Adipocyte (in vitro differentiated cells): ENCODE measurements at regions not wholly inside any gene's neighbourhood (a gene's known extent, or its start where the extent isn't known, plus 50 kb on each side); places are given as distances from the start of the nearest gene placed in this dataset.
A peak's percentile ranks its signal among the peaks of the same experiment; 100 is the strongest.

Experiments
- DNase-seq: peaks from one replicate; pipeline ENCODE4 v3.0.0-alpha.2; 2015; ENCODE audit warnings: low read depth
- H3K27me3 ChIP-seq: replicated peaks from 2 replicates; pipeline ENCODE4 v1.7.0; 2013; ENCODE audit warnings: mild to moderate bottlenecking, low read length, moderate library complexity; ENCODE audit not compliant: control insufficient read depth, insufficient read depth
- H3K36me3 ChIP-seq: 2 replicates; pipeline ENCODE4 v1.7.0; 2013; ENCODE audit warnings: low read length, mild to moderate bottlenecking, moderate library complexity; ENCODE audit not compliant: control insufficient read depth, insufficient read depth, severe bottlenecking
- H3K4me1 ChIP-seq: 2 replicates; pipeline ENCODE4 v1.7.0; 2013; ENCODE audit warnings: mild to moderate bottlenecking, low read length, moderate library complexity; ENCODE audit not compliant: control insufficient read depth, insufficient read depth
- H3K4me3 ChIP-seq: 2 replicates; pipeline ENCODE4 v1.7.0; 2013; ENCODE audit warnings: mild to moderate bottlenecking, low read length, moderate library complexity
- H3K9ac ChIP-seq: 2 replicates; pipeline ENCODE4 v1.7.0; 2013; ENCODE audit warnings: mild to moderate bottlenecking, low read length, moderate library complexity
- H3K9me3 ChIP-seq: 2 replicates; pipeline ENCODE4 v1.7.0; 2013; ENCODE audit warnings: mild to moderate bottlenecking, low read length, moderate library complexity; ENCODE audit not compliant: control insufficient read depth

- H3K9me3 ChIP-seq = peaks cover 30% of the 10 kb centered on the region
- no peaks in the 10 kb centered on the region for H3K27me3 ChIP-seq
Measured at GRCh38 chr7:68267486-68267885, 1270.9 kb downstream of the TYW1 start.

GRCh38 chr7:68269405-68269804, 1272.8 kb downstream of the TYW1 start:
- Histone ChIP-seq H3K9me3 (peaks cover 28% of the 10 kb centered on the region), H3K4me1 (no peaks in the 10 kb centered on the region), H3K27me3 (no peaks in the 10 kb centered on the region), H3K4me3 (no peak overlapping the region), H3K36me3 (no peaks in the 10 kb centered on the region), H3K9ac (no peak overlapping the region)
- DNase-seq = peak; percentile 72

More at GRCh38 chr7:68267486-68267885, 1270.9 kb downstream of the TYW1 start:
- no peak overlapping the region for H3K9ac ChIP-seq
- H3K4me3 ChIP-seq = no peak overlapping the region
- no peaks in the 10 kb centered on the region for H3K4me1 ChIP-seq
- H3K36me3 ChIP-seq = no peaks in the 10 kb centered on the region
- no peak for DNase-seq

GRCh38 chr7:68272507-68272906, 1275.9 kb downstream of the TYW1 start:
- no peaks in the 10 kb centered on the region for H3K9me3 ChIP-seq
- H3K36me3 ChIP-seq = no peaks in the 10 kb centered on the region
- no peak overlapping the region for H3K9ac ChIP-seq
- no peak overlapping the region for H3K4me3 ChIP-seq
- no peaks in the 10 kb centered on the region for H3K4me1 ChIP-seq
- no peaks in the 10 kb centered on the region for H3K27me3 ChIP-seq
- DNase-seq = no peak

- H3K27me3 ChIP-seq = no peaks in the 10 kb centered on the region
- no peaks in the 10 kb centered on the region for H3K36me3 ChIP-seq
- no peak overlapping the region for H3K9ac ChIP-seq
- H3K9me3 ChIP-seq = no peaks in the 10 kb centered on the region
- no peak for DNase-seq
- no peak overlapping the region for H3K4me3 ChIP-seq
- H3K4me1 ChIP-seq = no peaks in the 10 kb centered on the region
Measured at GRCh38 chr7:68276725-68277124, 1280.1 kb downstream of the TYW1 start.

GRCh38 chr7:68279827-68280400, 1283.3 kb downstream of the TYW1 start:
- H3K4me1 ChIP-seq = no peaks in the 10 kb centered on the region
- H3K4me3 ChIP-seq = no peak overlapping the region
- peaks cover 18% of the 10 kb centered on the region for H3K9me3 ChIP-seq
- no peak overlapping the region for H3K9ac ChIP-seq
- H3K27me3 ChIP-seq = no peaks in the 10 kb centered on the region
- no peaks in the 10 kb centered on the region for H3K36me3 ChIP-seq
- no peak for DNase-seq

- Histone ChIP-seq H3K27me3 (no peaks in the 10 kb centered on the region), H3K4me1 (no peaks in the 10 kb centered on the region), H3K36me3 (no peaks in the 10 kb centered on the region), H3K9ac (no peak overlapping the region), H3K9me3 (peaks cover 27% of the 10 kb centered on the region), H3K4me3 (no peak overlapping the region)
- no peak for DNase-seq
Measured at GRCh38 chr7:68280931-68281330, 1284.3 kb downstream of the TYW1 start.

GRCh38 chr7:68288144-68288593, 1291.5 kb downstream of the TYW1 start:
- DNase-seq = no peak
- Histone ChIP-seq H3K4me1 (no peaks in the 10 kb centered on the region), H3K36me3 (no peaks in the 10 kb centered on the region), H3K4me3 (no peak overlapping the region), H3K9me3 (peaks cover 26% of the 10 kb centered on the region), H3K27me3 (no peaks in the 10 kb centered on the region), H3K9ac (no peak overlapping the region)

GRCh38 chr7:68291710-68292109, 1295.1 kb downstream of the TYW1 start:
- peaks cover 3% of the 10 kb centered on the region for H3K9me3 ChIP-seq
- no peaks in the 10 kb centered on the region for H3K27me3 ChIP-seq
- no peak overlapping the region for H3K9ac ChIP-seq
- no peak overlapping the region for H3K4me3 ChIP-seq
- H3K4me1 ChIP-seq = no peaks in the 10 kb centered on the region
- H3K36me3 ChIP-seq = no peaks in the 10 kb centered on the region
- DNase-seq = no peak

- Histone ChIP-seq H3K27me3 (no peaks in the 10 kb centered on the region), H3K4me1 (no peaks in the 10 kb centered on the region), H3K9ac (no peak overlapping the region), H3K9me3 (peaks cover 3% of the 10 kb centered on the region), H3K4me3 (no peak overlapping the region), H3K36me3 (no peaks in the 10 kb centered on the region)
- no peak for DNase-seq
Measured at GRCh38 chr7:68295386-68295785, 1298.8 kb downstream of the TYW1 start.

GRCh38 chr7:68304536-68304935, 1293.7 kb upstream of the AUTS2 start:
- Histone ChIP-seq H3K36me3 (no peaks in the 10 kb centered on the region), H3K9me3 (no peaks in the 10 kb centered on the region), H3K9ac (no peak overlapping the region), H3K27me3 (no peaks in the 10 kb centered on the region), H3K4me3 (no peak overlapping the region), H3K4me1 (no peaks in the 10 kb centered on the region)
- DNase-seq = no peak

GRCh38 chr7:68306692-68307107, 1291.6 kb upstream of the AUTS2 start:
- Histone ChIP-seq H3K36me3 (no peaks in the 10 kb centered on the region), H3K9ac (no peak overlapping the region), H3K4me1 (no peaks in the 10 kb centered on the region), H3K27me3 (no peaks in the 10 kb centered on the region), H3K4me3 (no peak overlapping the region), H3K9me3 (no peaks in the 10 kb centered on the region)
- DNase-seq = no peak

GRCh38 chr7:68309271-68309670, 1289.0 kb upstream of the AUTS2 start:
- Histone ChIP-seq H3K36me3 (no peaks in the 10 kb centered on the region), H3K27me3 (peaks cover 3% of the 10 kb centered on the region), H3K9ac (no peak overlapping the region)

More at GRCh38 chr7:68309271-68309670, 1289.0 kb upstream of the AUTS2 start:
- Histone ChIP-seq H3K4me1 (no peaks in the 10 kb centered on the region), H3K4me3 (no peak overlapping the region), H3K9me3 (no peaks in the 10 kb centered on the region)
- DNase-seq = no peak
